ENCODE measurements at regions not wholly inside any gene's neighbourhood (a gene's known extent, or its start where the extent isn't known, plus 50 kb on each side); places are given as distances from the start of the nearest gene placed in this dataset.

- Mint-ChIP-seq H3K4me3 (no peak overlapping the region), H3K27ac (no peak overlapping the region), H3K4me1 (no peaks in the 10 kb centered on the region), H3K27me3 (no peaks in the 10 kb centered on the region), H3K9me3 (peaks cover 4% of the 10 kb centered on the region), H3K36me3 (no peaks in the 10 kb centered on the region)
- no peak for ATAC-seq (ENCODE audit: low read depth)
- DNase-seq (ENCODE audit: low spot score in 2 of 2), result no peak
Observed at GRCh38 chr10:124280916-124281315, 137.8 kb downstream of the OAT start.

- H3K36me3 Mint-ChIP-seq, result no peaks in the 10 kb centered on the region
- ATAC-seq (ENCODE audit: low read depth), result no peak
- no peaks in the 10 kb centered on the region for H3K4me1 Mint-ChIP-seq
- H3K9me3 Mint-ChIP-seq, result peaks cover 4% of the 10 kb centered on the region
- no peak overlapping the region for H3K27ac Mint-ChIP-seq
- H3K27me3 Mint-ChIP-seq, result no peaks in the 10 kb centered on the region
- no peak overlapping the region for H3K4me3 Mint-ChIP-seq
- no peak for DNase-seq (ENCODE audit: low spot score in 2 of 2)
Observed at GRCh38 chr10:124279882-124280281, 138.8 kb downstream of the OAT start.

GRCh38 chr10:124279298-124279697 is 139.4 kb downstream of the OAT start:
- no peak overlapping the region for H3K27ac Mint-ChIP-seq
- no peaks in the 10 kb centered on the region for H3K36me3 Mint-ChIP-seq
- DNase-seq (ENCODE audit: low spot score in 2 of 2), result no peak
- no peaks in the 10 kb centered on the region for H3K4me1 Mint-ChIP-seq
- H3K27me3 Mint-ChIP-seq, result no peaks in the 10 kb centered on the region
- H3K9me3 Mint-ChIP-seq, result peaks cover 6% of the 10 kb centered on the region
- no peak for ATAC-seq (ENCODE audit: low read depth)
- H3K4me3 Mint-ChIP-seq, result no peak overlapping the region

GRCh38 chr10:124278356-124278755 is 140.4 kb downstream of the OAT start:
- H3K27ac Mint-ChIP-seq, result no peak overlapping the region
- ATAC-seq (ENCODE audit: low read depth) (no peak), DNase-seq (ENCODE audit: low spot score in 2 of 2) (no peak)
- H3K36me3 Mint-ChIP-seq, result no peaks in the 10 kb centered on the region
- peaks cover 8% of the 10 kb centered on the region for H3K9me3 Mint-ChIP-seq
- H3K4me3 Mint-ChIP-seq, result no peak overlapping the region
- no peaks in the 10 kb centered on the region for H3K4me1 Mint-ChIP-seq
- no peaks in the 10 kb centered on the region for H3K27me3 Mint-ChIP-seq

GRCh38 chr10:124273141-124273540 is 145.6 kb downstream of the OAT start:
- DNase-seq (ENCODE audit: low spot score in 2 of 2) (no peak), ATAC-seq (ENCODE audit: low read depth) (no peak)
- Mint-ChIP-seq H3K4me3 (no peak overlapping the region), H3K4me1 (no peaks in the 10 kb centered on the region), H3K27me3 (peaks cover 5% of the 10 kb centered on the region), H3K27ac (no peak overlapping the region), H3K36me3 (peaks cover 12% of the 10 kb centered on the region), H3K9me3 (peaks cover 22% of the 10 kb centered on the region)

- peaks cover 7% of the 10 kb centered on the region for H3K27me3 Mint-ChIP-seq
- peaks cover 12% of the 10 kb centered on the region for H3K36me3 Mint-ChIP-seq
- H3K4me1 Mint-ChIP-seq, result no peaks in the 10 kb centered on the region
- H3K9me3 Mint-ChIP-seq, result peaks cover 22% of the 10 kb centered on the region
- ATAC-seq (ENCODE audit: low read depth) (no peak), DNase-seq (ENCODE audit: low spot score in 2 of 2) (no peak)
- no peak overlapping the region for H3K4me3 Mint-ChIP-seq
- no peak overlapping the region for H3K27ac Mint-ChIP-seq
Observed at GRCh38 chr10:124271676-124272075, 147.0 kb downstream of the OAT start.

GRCh38 chr10:124270530-124271327 is 148.0 kb downstream of the OAT start:
- no peak for DNase-seq (ENCODE audit: low spot score in 2 of 2)
- ATAC-seq (ENCODE audit: low read depth), result no peak
- peaks cover 12% of the 10 kb centered on the region for H3K36me3 Mint-ChIP-seq

GRCh38 chr10:124268976-124269375 is 149.7 kb downstream of the OAT start:
- H3K4me3 Mint-ChIP-seq, result no peak overlapping the region
- H3K4me1 Mint-ChIP-seq, result no peaks in the 10 kb centered on the region
- ATAC-seq (ENCODE audit: low read depth) (no peak), DNase-seq (ENCODE audit: low spot score in 2 of 2) (no peak)
- peaks cover 18% of the 10 kb centered on the region for H3K9me3 Mint-ChIP-seq
- H3K27ac Mint-ChIP-seq, result no peak overlapping the region
- H3K36me3 Mint-ChIP-seq, result peaks cover 12% of the 10 kb centered on the region
- H3K27me3 Mint-ChIP-seq, result peaks cover 9% of the 10 kb centered on the region

More at GRCh38 chr10:124270530-124271327, 148.0 kb downstream of the OAT start:
- peaks cover 22% of the 10 kb centered on the region for H3K9me3 Mint-ChIP-seq
- no peak overlapping the region for H3K27ac Mint-ChIP-seq
- peaks cover 7% of the 10 kb centered on the region for H3K27me3 Mint-ChIP-seq
- no peaks in the 10 kb centered on the region for H3K4me1 Mint-ChIP-seq
- no peak overlapping the region for H3K4me3 Mint-ChIP-seq

- ATAC-seq (ENCODE audit: low read depth) (no peak), DNase-seq (ENCODE audit: low spot score in 2 of 2) (no peak)
- no peaks in the 10 kb centered on the region for H3K4me1 Mint-ChIP-seq
- peaks cover 9% of the 10 kb centered on the region for H3K36me3 Mint-ChIP-seq
- H3K9me3 Mint-ChIP-seq, result peaks cover 15% of the 10 kb centered on the region
- peaks cover 9% of the 10 kb centered on the region for H3K27me3 Mint-ChIP-seq
- no peak overlapping the region for H3K4me3 Mint-ChIP-seq
- H3K27ac Mint-ChIP-seq, result no peak overlapping the region
Observed at GRCh38 chr10:124267911-124268549, 150.7 kb downstream of the OAT start.

- ATAC-seq (ENCODE audit: low read depth) (no peak), DNase-seq (ENCODE audit: low spot score in 2 of 2) (no peak)
- no peak overlapping the region for H3K27ac Mint-ChIP-seq
- no peaks in the 10 kb centered on the region for H3K4me1 Mint-ChIP-seq
- peaks cover 9% of the 10 kb centered on the region for H3K9me3 Mint-ChIP-seq
- peaks cover 9% of the 10 kb centered on the region for H3K27me3 Mint-ChIP-seq
- no peak overlapping the region for H3K4me3 Mint-ChIP-seq
- peaks cover 7% of the 10 kb centered on the region for H3K36me3 Mint-ChIP-seq
Observed at GRCh38 chr10:124267231-124267885, 151.4 kb downstream of the OAT start.

- no peak for DNase-seq (ENCODE audit: low spot score in 2 of 2)
- peaks cover 2% of the 10 kb centered on the region for H3K36me3 Mint-ChIP-seq
- no peak overlapping the region for H3K4me3 Mint-ChIP-seq
- no peak for ATAC-seq (ENCODE audit: low read depth)
- H3K27me3 Mint-ChIP-seq, result peaks cover 9% of the 10 kb centered on the region
- no peak overlapping the region for H3K27ac Mint-ChIP-seq
- no peaks in the 10 kb centered on the region for H3K4me1 Mint-ChIP-seq
- H3K9me3 Mint-ChIP-seq, result peaks cover 2% of the 10 kb centered on the region
Observed at GRCh38 chr10:124266468-124267230, 152.1 kb downstream of the OAT start.

GRCh38 chr10:124265776-124266467 is 152.8 kb downstream of the OAT start:
- Mint-ChIP-seq H3K4me3 (no peak overlapping the region), H3K27ac (no peak overlapping the region), H3K4me1 (no peaks in the 10 kb centered on the region), H3K9me3 (no peaks in the 10 kb centered on the region), H3K27me3 (peaks cover 9% of the 10 kb centered on the region), H3K36me3 (no peaks in the 10 kb centered on the region)
- no peak for DNase-seq (ENCODE audit: low spot score in 2 of 2)
- no peak for ATAC-seq (ENCODE audit: low read depth)

GRCh38 chr10:124265391-124265745 is 153.4 kb downstream of the OAT start:
- Mint-ChIP-seq H3K36me3 (no peaks in the 10 kb centered on the region), H3K27me3 (peaks cover 9% of the 10 kb centered on the region), H3K4me1 (no peaks in the 10 kb centered on the region), H3K9me3 (no peaks in the 10 kb centered on the region), H3K27ac (no peak overlapping the region), H3K4me3 (no peak overlapping the region)
- ATAC-seq (ENCODE audit: low read depth) (no peak), DNase-seq (ENCODE audit: low spot score in 2 of 2) (no peak)

All from memory B cell (primary cell).